ENCODE measurements at regions not wholly inside any gene's neighbourhood (a gene's known extent, or its start where the extent isn't known, plus 50 kb on each side); places are given as distances from the start of the nearest gene placed in this dataset.
"Not testable (repeated sequence)": the region's sequence is repeated elsewhere in the genome, so short reads cannot be mapped to it uniquely, and the experiment has no call there.

DNA sequence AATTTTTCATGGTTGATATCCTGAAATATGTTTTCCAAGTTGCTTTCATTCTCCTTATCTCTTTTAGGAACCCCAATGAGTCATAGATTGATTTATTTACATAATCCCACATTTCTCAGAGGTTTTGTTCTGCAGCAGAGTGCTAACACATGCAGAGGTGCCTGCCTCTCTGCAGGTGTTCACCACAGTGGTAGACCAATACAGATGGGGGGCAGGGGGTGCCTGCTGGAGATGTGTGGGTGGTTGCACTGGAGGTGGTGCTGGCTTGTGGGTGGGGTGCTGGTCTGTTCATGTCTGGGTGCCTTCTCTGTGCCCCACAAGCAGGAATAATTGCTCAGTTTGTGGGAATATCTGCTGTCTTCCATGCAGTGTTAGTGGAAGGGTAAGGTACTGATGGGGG is 131.1 kb downstream of the JRKL start:
- no peak for DNase-seq

DNA sequence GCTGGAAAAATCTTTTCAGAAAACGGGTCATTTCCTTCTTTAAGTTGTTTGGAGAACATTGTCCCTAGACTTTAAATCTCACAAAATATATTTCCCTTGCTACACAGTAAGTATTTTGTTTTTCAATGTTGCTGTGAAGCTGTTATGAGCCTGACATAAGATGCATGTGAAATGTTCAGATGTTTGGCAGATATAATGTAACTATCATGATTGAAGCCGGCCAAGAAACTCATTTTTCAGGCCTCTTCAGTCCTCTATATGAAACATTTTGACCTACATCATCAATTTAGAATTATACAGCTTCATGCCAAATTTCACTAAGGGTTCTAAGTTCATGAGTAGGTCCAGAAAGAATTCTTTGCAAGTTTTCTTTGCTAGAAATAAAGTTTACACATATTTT is 133.8 kb downstream of the JRKL start:
- no peak for DNase-seq

DNA sequence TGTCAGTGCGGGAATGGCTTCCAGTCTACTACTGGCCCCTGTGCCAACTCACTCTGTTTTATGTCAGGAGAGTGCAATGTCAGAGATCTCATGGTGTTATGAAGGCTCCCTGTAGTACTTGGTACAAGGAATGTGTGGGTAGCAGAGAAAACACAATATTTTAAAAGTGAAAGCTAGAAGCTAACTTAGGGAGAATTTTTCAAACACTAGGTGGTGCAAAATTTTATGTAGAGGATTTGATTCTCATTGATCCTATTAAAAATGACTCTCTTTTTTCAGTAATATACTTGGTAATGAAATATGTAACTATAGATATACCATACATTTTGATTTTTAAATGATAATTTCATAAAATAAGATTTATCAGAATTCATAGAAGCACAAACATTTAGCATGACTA is 134.7 kb downstream of the JRKL start:
- DNase-seq: no peak

DNA sequence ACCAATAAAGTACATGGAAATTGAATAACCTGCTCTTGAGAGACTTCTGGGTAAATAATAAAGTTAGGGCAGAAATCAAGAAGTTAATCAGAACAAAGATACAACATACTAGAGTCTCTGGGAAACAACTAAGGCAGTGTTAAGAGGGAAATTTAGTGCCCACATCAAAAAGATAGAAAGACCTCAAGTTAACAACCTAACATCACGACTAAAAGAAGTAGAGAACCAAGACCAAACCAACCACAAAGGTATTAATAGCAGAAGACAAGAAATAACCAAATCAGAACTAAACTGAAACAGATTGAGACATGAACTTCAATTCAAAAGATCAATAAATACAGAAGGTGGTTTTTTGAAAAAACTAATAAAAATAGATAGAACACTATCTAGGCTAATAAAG is 140.7 kb downstream of the JRKL start:
- no peak for DNase-seq

DNA sequence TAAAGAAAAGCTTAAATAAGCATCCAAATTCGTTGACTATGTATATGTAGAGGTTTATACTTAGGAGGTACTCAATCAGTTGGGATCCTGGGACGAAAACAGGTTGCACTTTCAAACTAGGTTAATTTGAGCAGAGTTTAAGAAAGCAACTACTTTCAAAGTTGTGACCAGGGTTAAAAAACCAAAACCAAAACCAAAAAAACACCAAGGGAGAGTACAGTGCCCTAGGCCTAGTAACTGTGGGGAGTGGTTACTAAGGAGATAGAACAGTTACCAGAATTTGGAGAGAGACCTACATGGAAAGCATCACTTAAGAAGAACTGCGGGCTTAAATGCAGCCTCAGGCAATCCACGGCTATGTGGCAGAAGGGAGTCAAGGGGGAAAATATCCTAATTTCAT is 148.3 kb downstream of the JRKL start:
- DNase-seq: no peak

DNA sequence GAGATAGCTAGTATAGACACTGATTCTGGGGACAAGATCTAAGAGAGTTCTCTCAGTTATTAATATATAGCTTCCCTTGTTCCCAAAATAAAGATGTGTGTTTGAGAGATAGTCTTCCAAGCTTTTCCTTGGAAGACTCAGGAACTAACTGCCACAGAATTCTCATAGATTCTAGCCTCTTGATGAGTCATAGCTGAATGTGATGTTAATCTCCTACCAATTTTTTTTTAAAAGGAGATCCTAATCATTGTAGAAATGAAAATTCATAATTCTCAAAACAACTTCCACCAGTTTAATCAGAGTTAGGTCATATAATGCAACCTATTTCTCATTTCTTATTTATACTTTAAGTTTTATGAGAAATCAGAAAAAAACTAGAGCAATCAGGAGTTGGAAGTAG is 148.8 kb downstream of the JRKL start:
- DNase-seq: no peak

DNA sequence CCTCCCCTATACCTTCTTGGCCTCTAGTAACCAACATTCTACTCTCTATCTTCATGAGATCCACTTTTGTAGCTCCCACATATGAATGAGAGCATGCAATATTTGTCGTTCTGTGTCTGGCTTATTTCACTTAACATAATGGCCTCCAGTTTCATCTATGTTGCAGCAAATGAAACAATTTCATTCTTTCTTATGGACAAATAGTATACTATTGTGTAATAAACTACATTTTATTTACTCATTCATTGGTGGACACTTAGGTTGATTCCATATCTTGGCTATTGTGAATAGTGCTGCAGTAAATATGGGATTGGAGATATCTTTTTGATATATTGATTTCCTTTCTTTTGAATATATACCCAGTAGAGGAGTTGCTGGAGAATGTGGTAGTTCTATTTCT is 151.1 kb downstream of the JRKL start:
- DNase-seq: no peak

DNA sequence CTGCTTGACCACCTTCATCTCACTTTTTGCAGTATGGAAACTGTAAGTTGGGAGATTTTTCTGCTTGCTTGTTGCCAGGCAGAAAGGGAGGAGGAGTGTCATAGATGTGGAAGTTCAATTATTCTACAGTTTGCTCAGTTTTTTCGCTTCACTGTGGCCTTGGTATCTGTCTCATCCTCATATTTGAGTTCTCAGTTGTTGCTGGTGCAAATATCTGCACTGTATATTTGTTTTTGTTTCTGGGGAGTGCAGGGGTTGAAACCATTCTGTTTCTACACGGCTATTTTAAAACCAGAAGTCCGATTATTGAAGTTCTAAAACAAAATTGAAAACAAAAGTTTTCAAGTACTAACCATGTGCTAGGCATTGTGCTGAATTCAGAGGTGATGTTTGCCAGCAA is 153.4 kb downstream of the JRKL start:
- no peak for DNase-seq

DNA sequence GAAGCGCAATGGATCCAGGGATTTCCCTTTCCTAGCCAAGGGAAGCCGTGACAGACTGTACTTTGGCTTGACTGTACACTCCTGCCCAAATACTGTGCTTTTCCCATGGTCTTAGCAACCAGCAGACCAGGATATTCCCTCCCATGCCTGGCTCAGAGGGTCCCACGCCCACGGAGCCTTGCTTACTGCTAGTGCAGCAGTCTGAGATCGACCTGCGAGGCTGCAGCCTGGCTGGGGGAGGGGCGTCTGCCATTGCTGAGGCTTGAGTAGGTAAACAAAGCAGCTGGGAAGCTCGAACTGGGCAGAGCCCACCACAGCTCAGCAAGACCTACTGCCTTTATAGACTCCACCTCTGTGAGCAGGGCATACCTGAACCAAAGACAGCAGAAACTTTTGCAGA is 155.4 kb downstream of the JRKL start:
- DNase-seq: not testable (repeated sequence)

DNA sequence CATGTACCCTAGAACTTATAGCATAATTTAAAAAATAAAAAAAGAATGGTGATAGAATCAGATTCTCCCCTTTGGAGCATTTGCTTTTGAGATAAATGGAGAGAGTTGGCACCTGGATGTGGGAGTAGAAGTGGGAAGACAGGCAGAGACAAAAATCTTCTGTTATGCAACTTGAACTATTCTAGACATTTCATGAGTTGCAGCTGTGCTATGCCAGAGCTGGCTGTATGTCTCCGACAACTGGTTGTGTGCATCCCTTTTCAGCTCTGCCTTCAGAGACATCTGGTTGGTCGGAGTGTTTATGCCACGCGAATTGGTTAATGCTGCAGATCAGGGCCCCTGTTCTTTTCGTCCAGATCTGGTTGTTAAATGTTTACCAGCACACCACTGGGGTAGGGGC is 161.3 kb downstream of the JRKL start:
- no peak for DNase-seq

DNA sequence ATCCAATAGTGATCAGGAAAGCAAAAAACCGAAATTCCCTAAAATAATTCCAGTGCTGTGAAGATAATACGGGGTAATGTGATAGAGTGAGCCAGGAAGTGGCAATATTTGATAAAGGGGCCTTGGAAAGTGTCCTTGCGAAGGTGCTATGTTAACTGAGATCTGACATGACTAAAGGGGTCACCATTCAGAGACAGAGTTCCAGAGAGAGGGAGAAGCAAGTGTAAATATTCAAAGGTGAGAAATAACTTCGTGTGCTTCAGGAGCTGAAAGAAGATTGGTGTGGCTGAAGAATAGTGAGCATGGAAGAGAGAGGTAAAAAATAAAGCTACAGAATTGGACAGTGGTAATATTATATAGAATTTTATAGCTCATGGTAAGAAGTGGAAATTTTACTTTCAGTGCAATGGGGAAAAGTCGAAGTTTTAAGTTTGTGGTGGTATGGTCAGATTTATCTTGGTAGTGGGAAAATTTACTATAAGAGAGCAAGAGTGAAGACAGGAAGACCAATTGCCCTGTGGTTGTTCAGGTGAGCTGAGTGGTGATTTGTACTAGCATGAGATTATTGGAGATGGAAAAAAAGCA is 164.5 kb downstream of the JRKL start:
- no peak for DNase-seq

DNA sequence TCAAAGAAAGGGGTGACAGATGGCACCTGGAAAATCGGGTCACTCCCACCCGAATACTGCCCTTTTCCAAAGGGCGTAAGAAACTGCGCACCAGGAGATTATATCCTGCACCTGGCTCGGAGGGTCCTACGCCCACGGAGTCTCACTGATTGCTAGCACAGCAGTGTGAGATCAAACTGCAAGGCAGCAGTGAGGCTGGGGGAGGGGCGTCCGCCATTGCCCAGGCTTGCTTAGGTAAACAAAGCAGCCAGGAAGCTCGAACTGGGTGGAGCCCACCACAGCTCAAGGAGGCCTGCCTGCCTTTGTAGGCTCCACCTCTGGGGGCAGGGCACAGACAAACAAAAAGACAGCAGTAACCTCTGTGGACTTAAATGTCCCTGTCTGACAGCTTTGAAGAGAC is 166.0 kb downstream of the JRKL start:
- not testable (repeated sequence) for DNase-seq

DNA sequence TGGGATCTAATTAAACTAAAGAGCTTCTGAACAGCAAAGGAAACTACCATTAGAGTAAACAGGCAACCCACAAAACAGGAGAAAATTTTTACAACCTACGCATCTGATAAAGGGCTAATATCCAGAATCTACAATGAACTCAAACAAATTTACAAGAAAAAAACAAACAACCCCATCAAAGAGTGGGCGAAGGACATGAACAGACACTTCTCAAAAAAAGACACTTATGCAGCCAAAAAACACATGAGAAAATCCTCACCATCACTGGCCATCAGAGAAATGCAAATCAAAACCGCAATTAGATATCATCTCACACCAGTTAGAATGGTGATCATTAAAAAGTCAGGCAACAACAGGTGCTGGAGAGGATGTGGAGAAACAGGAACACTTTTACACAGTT is 170.9 kb downstream of the JRKL start:
- not testable (repeated sequence) for DNase-seq

DNA sequence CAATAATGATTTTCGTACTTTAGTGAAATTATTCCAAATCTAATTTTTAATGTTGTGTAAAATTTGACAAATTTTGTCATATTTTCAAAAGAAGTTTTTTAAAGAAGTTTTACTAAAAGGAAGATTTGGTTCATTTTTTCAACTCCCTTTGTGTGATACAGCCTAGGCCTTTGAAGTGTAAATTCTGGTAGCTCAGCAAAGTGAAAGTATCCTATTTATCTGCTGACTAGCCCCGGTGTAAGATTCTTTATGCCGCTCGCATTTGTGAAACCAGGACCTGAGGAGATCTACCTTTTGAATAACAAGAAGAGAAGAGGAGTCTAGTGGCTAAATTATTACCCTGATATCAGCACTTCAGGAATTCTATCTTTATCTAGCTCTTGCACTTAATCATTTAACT is 177.4 kb downstream of the JRKL start:
- no peak for DNase-seq

DNA sequence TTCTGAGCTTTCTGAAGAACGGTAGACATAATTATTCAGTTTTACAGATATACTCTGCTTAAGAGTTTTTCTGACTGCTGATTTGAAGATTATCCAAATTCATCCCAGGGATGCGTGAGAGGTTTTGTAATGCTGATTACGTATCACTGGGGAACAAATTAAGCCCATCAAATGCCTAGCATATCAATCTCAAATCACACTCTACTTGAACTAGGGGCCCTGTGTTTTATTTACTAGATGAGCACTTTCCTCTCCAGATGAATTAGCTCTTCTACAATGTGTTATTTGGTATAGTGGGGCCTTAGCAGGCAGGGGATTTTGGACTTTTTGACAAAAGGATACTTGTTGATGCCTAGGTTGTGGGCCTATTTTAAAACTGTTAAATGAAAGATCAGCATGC is 177.9 kb downstream of the JRKL start:
- DNase-seq: no peak

DNA sequence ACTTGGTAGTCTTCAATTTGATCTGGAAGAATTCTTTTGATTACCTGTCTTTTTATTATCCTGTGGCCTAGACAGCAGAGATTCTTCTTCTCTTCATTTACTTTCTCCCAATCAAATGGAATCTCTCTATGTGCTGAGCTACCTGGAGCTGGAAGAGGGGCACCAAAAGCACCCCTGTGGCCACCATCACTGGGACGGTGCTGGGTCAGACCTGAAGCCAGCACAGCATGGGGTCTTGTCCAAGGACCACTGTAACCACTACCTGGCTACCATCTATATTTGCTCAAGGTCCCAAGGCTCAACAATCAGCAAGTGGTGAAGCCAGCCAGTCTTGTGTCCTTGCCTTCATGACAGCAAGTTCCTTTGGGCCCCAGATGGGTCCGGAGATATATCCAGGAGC is 186.6 kb downstream of the JRKL start:
- no peak for DNase-seq

DNA sequence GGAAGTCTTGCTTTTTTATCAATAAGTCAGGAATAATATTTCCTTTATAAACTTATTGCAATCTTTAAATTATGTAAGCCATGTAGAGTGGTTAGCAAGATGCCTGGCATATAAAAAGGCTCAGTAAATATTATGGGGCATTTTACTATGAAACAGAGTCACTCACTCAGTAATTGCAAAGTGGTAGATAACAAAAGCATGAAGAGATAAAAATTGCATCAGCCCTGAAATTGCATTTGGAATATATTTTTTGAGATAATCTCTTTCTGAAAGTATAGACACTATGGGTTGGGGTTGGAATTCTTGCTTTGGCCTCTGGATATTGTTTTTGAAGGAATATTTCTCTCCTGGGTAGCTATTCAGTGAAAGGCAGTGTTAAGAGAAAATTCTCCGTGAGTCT is 188.6 kb downstream of the JRKL start:
- DNase-seq: no peak

DNA sequence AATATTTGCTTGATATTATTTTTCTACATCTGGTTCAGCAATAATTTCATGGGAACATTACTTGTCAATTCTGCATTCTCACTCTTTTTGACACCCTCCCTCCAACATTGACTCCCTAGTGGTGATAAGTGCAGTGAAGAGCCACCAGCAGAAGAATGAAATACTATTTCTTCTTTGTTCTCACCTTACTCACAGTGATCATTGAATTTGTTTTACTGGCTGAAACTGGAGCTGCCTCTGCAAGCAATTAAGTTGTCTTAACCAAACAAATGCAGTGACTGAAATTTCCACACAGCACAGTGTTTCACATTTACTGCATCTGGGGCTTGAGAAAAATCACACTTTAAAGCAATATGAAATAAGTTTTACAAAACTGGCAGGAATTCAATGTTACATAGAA is 189.8 kb downstream of the JRKL start:
- no peak for DNase-seq

DNA sequence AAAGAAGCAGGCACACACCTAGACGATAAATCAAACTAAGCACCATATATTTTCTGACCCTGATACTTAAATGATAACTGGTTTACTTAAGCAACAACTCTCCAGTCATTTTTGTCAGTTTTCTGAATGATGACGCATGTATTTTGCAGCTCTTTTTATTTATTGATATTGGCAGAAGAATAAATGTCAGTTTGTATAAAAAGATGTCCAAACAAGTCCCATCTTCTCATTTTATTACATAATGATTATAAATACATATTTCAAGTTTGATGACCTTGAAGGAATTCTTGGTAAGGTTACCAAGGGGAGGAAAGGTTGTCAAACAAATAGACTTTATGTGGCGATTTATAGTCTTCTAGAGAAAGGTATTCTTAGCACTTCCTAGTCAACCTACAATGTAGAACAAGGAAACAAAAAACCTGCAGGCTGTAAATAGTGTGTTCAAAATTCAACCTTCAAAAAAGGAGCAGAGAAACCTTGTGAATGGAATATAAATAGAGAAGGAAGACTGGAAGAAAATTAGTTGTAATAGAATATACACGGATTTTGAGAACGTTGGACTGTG is 190.7 kb downstream of the JRKL start:
- no peak for DNase-seq

DNA sequence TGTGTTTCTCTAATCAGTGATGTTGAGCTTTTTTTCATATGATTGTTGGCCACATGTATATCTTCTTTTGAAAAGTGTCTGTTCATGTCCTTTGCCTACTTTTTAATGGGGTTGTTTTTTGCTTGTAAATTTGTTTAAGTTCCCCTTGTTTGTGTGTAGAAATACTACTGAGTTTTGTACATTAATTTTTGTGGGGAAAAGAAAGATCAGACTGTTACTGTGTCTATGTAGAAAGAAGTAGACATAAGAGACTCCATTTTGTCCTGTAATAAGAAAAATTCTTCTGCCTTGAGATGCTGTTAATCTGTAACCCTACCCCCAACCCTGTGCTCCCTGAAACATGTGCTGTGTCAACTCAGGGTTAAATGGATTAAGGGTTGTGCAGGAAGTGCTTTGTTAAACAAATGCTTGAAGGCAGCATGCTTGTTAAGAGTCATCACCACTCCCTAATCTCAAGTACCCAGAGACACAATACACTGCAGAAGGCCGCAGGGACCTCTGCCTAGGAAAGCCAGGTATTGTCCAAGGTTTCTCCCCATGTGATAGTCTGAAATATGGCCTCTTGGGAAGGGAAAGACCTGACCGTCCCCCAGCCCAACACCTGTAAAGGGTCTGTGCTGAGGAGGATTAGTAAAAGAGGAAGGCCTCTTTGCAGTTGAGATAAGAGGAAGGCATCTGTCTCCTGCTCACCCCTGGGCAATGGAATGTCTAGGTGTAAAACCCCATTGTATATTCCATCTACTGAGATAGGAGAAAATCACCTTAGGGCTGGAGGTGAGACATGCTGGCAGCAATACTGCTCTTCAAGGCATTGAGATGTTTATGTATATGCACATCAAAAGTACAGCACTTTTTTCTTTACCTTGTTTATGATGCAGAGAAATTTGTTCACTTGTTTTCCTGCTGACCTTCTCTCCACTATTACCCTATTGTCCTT is 196.4 kb downstream of the JRKL start:
- not testable (repeated sequence) for DNase-seq

DNA sequence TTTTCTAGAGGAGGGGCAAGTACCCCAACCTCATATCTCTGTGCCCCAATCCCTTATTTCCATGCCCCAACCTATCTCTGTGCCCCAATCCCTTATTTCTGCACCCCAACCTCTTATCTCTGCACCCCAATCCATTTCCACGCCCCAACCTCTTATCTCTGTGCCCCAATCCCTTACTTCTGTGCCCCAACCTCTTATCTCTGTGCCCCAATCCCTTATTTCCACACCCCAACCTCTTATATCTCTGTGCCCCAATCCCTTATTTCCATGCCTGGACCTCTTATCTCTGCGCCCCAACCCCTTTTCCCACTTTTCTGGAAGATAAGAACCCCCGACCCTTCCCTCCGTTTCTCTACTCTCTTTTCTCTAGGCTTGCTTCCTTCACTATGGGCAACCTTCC is 199.0 kb downstream of the JRKL start:
- DNase-seq: not testable (repeated sequence)

DNA sequence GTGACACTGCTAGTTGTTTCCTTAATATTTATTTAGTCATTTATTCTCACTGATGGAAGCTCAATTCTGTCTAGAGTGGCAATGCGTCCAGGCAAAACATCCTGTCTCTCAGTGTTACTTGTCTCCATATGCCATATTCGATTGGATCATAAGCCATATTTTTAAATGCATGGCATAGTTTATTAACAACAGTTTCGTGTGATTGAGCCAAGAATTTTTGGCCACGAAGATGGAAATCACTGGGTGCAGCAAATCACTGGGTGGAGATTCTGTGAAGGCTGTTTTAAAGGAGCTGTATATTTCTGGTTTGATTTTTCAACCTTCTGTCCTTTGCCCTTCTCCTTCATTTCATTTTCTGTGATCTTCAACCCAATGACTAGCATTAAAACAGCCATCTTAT is 205.2 kb downstream of the JRKL start:
- DNase-seq: no peak

DNA sequence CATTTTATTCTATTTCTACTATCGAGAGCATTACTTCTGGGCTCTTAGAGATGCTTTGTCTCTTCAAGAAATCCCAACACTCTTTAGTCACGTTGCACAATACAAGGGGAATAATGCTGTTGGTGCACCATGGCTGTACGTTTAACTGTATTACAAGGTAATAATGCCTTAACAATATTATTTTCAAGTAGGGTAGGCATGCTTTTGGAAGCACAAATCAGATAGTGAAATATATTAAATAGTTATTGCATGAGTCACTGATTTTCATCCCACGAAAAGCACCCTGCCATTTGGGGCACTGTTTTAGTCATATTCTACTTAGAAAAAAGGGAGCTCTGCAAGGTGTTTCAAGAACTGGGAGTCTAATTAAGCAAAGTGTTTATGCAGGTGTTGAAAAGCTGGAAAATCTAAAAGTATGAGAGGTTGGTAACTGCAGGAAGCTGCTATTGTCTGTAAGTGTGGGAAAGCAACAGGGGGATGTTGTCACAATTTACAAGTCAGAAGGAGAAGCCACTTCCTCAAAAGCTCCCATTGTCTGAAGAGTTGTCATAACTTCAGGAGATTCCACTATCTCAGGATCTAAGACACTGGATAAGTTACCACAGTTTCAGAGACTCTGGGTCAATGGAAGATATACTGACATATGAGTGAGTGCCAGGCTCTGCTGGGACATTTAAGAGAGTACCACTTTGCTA is 218.2 kb downstream of the JRKL start:
- DNase-seq: no peak

DNA sequence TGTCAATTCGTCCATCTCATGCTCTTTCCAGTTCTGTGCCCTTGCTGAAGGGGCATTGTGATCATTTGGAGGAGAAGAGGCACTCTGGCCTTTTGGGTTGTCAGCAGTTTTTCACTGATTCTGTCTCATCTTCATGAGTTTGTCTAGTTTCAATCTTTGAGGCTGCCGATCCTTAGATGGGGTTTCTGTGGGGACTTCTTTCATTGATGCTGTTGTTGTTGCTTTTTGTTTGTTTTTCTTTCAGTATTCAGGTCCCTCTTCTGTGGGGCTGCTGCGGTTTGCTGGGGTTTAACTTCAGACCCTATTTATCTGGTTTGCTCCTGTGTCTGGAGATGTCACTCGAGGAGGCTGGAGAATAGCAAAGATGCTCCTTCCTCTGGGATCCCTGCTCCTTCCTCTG is 224.3 kb downstream of the JRKL start:
- no peak for DNase-seq
